Activated CD4-positive, alpha-beta T cell treated with anti-CD3 and anti-CD28 coated beads for 48 hours (primary cell): ENCODE measurements at regions not wholly inside any gene's neighbourhood (a gene's known extent, or its start where the extent isn't known, plus 50 kb on each side); places are given as distances from the start of the nearest gene placed in this dataset.
"Not testable (repeated sequence)": the region's sequence is repeated elsewhere in the genome, so short reads cannot be mapped to it uniquely, and the experiment has no call there.

Experiments
- DNase-seq: peaks from one replicate; pipeline ENCODE4 v3.0.0-alpha.2; 2020

- no peak for DNase-seq
Observed at GRCh38 chr3:94615275-94616065, 552.6 kb downstream of the NSUN3 start.

- no peak for DNase-seq
Observed at GRCh38 chr3:94616833-94617232, 554.0 kb downstream of the NSUN3 start.

GRCh38 chr3:94617312-94617711 lies 554.5 kb downstream of the NSUN3 start:
- DNase-seq: no peak

GRCh38 chr3:94619643-94620042 lies 556.8 kb downstream of the NSUN3 start:
- DNase-seq: no peak

GRCh38 chr3:94626573-94626972 lies 563.7 kb downstream of the NSUN3 start:
- no peak for DNase-seq

- DNase-seq: no peak
Observed at GRCh38 chr3:94627689-94628088, 564.8 kb downstream of the NSUN3 start.

GRCh38 chr3:94643400-94643799 lies 580.5 kb downstream of the NSUN3 start:
- DNase-seq: no peak

- no peak for DNase-seq
Observed at GRCh38 chr3:94645790-94646189, 582.9 kb downstream of the NSUN3 start.

DNA sequence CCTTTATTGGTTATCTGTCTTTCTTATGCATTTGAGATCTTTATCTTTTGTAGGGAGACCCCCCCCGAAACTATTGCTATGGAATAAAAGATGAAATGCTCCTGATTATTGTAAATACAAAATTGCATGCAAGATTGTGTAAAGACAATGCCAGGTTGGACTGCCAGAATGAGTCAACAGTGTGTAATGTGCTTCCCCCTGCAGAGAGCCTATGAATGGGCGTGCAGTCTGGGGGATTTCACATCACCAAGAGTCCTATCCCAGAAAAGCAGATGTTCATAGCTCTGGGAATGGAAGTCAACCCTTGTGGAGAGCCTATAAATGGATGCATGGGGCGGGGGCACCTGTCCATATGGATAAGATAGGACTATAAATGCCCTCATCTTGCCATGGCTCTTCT lies 584.3 kb downstream of the NSUN3 start:
- DNase-seq: no peak

DNA sequence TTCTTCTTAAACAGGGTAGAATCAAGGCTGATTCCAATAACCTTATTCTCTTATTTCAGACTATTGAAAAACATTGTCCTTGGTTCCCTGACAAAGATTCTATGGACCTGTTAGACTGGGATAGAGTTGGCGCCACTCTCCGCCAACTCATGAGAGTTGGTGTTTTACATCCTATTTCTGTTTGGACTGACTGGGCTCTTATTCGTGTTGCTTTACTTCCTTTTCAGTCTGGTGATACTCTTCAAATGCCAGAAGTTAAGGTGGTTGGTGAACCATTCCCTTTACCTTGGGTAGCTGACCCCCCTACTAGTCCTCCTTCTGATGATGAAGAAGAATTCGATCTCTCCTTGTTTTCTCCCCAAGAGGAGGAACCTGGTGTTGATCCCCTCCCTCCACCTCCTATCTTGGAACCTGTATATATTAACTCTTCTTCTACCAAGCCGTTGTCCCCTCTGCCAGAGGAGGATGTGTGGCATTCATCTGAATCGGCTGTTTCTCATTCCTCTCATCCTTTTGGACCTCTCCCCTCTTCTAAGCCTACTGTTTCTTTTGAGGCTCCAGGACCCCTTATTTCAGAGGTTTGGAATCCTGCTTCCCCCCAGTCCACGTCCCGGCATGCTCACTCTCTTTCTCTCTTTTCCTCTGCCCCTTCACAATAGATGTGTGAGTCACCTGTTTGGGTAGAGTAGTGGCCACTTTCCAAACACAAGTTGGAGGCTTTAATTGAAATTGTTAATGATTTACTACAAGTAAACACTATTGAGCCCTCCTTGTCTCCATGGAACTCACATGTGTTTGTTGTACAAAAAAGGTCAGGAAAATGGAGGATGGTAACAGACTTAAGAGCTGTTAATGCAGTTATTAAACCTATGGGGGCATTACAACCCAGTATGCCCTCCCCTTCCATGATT lies 585.7 kb downstream of the NSUN3 start:
- not testable (repeated sequence) for DNase-seq

GRCh38 chr3:94654096-94654495 lies 591.2 kb downstream of the NSUN3 start:
- no peak for DNase-seq

DNA sequence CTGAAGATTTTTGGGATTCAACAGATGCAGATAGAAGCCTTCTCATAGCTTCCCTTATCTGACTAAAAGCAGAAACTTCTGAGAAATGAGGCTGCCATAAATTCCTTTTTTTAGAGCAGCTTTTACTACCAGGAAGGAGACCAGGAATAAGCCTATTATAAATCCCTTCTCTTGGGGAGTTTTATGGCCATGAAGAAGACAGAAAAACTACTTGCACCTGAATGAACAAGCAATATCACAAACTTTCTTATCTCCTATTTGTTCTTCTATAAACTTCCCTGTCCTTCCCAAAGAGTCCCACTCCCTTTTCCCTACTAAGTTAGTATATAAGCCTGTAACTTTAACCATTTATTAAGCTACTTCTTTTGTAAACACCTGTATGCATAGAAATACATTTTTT lies 603.1 kb downstream of the NSUN3 start:
- no peak for DNase-seq

DNA sequence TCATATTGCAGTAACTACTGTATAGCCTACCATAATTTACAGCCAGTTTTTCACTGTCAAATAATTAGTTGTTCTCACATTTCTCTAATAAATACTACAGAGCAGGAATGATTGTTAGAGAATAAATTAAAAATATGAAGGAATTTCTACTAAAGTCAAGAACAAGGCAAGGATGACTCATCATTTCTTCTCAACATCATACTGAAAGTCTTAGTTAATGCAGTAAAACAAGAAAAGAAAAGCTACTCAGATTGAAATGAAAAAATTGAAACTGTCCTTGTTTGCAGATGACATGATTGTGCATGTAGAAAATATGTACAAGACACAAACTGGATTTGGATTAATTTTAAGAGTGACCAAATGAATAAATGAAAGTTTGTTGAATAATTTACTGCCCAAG lies 608.2 kb downstream of the NSUN3 start:
- no peak for DNase-seq

DNA sequence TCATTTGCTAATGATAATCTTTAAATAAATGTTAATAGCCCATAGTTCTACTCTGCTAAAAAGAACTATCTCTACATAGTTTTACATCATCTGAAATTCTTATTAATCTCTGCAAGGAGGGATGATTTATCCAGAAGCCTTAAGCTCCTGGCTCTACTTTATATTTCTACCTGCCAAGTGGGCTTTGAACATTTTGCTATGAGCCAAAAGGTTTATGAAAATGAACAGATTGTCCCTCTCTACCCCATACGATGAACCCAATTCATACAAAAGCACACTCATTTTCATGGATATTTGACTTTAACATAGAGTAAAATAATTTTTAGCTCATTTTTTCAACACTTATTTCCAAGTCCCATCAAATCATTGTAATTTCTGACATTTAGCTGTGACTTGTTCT lies 611.0 kb downstream of the NSUN3 start:
- no peak for DNase-seq

GRCh38 chr3:94686208-94686607 lies 623.3 kb downstream of the NSUN3 start:
- no peak for DNase-seq

- no peak for DNase-seq
Observed at GRCh38 chr3:94693997-94694640, 631.3 kb downstream of the NSUN3 start.

GRCh38 chr3:94694894-94695293 lies 632.0 kb downstream of the NSUN3 start:
- DNase-seq: no peak

- DNase-seq: no peak
Observed at GRCh38 chr3:94704467-94704866, 641.6 kb downstream of the NSUN3 start.

DNA sequence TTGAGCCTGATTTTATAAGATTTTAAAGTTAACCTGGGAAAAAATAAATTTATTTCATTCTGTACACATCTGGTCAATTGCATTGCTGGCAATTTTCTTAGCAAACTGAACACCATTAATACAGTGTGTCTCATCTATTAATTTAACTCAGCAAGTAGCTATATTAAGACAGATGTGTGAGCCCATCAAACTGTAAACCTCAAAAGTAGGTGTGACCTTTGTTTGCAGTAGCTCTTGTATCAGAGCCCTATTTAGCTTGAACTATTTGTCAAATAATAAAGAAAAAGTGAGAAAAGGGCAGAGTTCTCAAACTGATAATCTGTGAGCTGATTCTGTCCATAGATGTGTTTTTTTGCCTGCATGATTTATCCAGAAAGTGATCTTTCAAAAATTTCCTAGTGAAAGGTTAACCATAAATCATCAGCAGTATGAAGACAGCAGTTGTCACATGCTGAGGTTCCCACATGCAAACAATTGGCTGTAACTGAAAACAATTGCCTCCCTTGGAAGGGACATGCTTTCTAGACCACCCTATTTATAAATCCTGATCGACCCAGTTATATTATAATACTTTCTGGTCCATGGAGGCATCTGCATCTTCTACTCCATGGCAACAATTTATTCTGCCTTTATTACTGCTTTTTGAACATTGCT lies 646.5 kb downstream of the NSUN3 start:
- no peak for DNase-seq

DNA sequence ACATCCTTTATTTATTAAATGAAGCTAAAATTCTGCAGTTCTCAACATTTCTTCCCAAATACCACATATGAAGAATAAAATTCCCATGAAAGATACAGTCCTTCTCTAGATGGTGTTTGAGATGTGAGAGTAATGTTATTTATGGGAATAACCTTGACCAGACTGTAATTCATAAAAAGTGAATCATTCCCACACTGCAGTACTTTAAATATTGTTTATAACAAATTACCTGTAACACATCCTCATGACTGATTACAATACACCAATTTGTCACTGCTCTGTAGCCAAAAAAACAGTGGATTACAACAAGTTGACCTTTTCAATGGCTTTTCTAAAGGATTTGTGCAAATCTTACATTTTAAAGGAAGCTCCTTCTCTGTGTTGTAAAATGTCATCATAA lies 651.3 kb downstream of the NSUN3 start:
- DNase-seq: no peak

DNA sequence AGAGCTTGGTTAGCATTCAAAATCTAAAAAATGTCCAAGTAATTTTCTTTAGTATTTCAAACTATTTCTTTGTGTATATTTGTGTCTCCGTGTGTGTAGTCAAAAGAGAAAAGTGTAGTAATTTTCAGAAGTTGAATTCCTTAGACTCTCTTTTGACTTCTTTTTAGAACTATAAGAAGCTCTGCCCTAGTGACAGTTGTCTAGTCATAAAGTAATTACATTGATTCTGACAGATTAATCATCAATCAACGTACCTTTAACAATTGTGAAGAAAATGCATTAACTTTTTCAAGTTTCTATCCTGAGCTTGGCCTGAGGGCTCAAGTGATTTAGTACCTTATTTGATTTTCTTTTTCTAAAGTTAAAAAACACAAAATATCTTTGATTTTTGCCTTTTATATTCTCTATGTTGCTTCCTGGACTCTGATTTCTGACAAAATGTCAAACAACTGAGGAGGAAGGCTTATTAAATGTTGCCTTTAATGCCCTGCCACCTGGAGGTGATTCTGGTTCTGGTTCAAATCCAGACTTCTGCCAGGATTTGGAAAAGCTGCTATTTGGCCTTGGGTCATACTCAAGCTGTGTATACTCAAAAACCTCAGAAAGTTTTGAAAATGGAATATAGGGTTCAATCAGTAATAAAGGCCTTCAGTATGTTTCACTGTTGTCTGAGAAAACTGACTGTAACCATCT lies 653.6 kb downstream of the NSUN3 start:
- DNase-seq: no peak

- DNase-seq: no peak
Observed at GRCh38 chr3:94734206-94734605, 671.3 kb downstream of the NSUN3 start.
